NCI-H2107 (cell line): ENCODE measurements at regions not wholly inside any gene's neighbourhood (a gene's known extent, or its start where the extent isn't known, plus 50 kb on each side); places are given as distances from the start of the nearest gene placed in this dataset.

ENCODE experiments used
- DNase-seq: peaks from one replicate; lab custom pipeline; 2025; lab: John Stamatoyannopoulos, UW

DNA sequence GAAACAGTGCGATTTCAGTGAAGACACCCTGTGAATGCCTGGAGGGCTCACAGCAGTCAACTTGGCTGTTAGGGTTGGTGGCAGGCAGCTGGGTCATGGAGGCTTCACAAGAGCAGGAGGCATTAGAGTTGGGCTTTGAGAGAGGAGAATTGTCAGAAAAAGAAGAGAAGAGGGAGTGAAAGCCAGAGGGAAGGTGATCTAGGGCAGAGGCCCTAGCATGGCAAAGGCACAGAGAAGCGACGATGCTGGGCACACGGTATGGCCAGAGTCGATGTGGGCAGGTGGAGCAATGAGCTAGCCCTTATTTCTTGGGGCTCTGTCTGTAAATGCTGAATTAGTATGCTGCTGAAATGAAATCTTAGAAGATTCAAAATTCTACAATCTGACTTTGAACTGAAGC, 52.6 kb upstream of the OLFM4 start:
- no peak for DNase-seq

DNA sequence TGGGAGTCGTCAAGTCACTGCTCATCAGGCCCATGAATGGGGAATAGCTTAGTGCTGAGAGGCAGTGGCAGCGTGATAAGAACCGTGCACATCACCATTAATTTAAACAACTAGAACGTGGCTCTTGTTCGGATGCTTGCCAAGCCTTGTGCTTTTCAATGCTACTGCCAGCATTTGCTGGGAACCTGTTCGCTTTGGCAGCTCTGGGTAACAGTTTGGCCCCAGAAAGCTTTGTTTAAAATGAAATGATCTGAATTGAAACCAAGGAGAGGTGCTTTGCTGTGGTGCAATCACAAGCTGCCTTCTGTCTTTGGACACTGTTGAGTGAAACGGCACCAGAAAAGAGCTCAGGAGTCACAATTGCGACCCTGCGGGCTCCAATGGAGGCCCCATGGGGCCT, 53.5 kb upstream of the OLFM4 start:
- no peak for DNase-seq

DNA sequence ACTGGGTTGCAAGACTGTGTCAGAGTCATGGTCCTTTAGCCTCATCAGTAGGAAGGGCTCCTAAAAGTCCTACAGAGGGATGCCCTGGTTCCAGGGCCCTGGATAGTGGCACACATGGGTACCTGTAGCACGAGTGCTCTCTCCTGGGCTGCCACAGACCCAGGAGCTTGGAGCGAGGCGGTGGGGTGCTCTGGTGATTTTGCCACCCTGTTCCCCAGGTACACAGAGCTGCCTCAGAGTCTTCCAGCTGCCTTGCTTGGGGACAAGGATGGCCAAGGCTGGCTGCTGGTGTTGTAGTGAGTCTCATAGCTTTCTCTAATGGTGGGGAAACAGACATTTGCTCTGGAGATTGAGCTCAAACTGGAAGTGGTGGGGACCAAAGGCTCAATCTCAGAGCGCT, 53.9 kb upstream of the OLFM4 start:
- DNase-seq, result no peak

DNA sequence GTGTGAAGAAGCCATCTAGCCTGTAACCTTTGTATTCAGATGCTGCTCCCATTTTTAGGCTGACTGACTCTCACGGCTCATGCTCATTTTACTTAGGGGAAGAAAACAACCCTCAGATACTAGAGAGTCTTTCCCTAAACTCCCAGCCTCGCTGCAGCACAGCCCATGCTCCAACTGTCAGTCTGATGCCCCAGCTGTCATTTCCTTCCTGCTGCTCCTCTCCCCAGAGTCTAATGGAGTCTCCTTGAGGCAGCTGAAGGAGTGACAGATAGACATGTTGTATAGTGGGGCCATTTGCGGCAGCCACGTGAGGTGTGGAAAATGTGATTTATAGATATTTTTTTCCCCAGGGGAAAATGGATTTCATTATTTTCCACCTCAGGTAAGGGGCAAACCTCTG, 59.2 kb upstream of the OLFM4 start:
- DNase-seq, result no peak

DNA sequence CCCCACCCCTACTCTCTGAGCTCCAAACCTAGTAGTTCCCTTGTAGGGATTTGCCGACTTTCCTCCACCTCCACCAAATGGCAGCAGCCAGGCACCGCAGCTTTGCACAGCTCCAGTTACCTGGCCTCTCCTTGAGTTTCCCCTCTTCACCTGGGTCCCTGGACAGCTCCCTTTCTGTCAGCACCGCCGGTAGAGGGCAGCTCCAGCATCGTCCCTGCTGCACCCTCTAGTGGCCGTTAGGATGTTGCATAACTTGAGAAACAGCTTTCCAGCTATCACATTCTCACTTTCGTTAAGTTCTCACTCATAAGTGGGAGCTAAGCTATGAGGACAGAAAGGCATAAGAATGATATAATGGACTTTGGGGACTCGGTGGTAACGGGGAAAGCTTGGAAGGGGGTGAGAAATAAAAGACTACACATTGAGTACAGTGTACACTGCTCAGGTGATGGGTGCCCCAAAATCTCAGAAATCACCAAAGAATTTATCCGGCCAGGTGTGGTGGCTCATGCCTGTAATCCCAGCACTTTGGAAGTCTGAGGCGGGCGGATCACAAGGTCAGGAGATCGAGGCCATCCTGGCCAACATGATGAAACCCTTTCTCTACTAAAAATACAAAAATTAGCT, 60.4 kb upstream of the OLFM4 start:
- DNase-seq, result peak; percentile 88

DNA sequence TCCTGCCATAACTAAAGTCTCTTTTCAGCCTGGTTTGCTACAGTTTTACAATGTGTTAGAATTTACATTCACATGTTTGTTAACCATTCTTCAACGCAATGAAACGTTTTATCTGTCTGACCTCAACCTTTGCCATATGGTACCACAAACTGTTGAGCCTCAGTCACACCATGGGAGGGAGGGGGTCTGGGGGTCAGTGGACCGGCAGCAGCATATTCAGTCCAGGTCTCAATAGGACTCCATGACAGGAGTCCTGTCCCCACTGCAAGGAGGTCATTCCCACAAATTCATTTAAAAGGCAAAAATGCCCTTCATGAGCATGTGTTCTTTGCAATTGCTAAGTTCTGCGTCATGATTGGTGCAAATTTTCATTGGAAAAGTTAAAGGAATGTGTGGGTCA, 66.6 kb upstream of the OLFM4 start:
- DNase-seq, result no peak

DNA sequence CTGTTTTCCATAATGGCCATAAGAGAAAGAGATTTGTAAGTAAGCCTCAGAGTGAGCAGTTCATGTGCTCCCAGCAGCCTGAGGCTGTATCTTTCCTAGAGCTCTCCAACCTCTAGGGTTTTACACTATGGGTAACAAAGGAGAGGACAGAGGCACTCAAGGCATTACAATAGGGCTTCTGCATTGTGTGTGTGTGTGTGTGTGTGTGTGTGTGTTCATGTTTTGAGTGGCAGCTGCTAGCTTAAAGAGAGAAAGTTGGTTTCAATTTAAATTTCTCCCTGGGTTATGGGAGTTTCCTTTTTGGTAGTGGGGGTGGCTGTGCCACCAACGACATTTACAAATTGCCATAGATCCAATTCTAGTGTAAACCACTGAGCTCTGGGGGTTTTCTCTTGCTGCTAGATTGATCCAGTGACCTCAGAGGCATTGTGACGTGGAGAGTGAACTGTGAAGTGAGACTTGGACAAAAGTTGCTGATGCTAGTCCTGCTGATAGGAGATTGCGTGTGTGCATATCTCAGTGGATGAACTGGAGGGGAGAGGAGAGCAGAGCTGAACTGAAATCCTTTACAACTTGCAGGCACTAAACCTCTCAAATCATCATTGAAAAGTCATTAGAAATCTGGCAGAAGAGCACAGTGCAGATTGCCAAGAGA, 67.2 kb upstream of the OLFM4 start:
- DNase-seq, result no peak

DNA sequence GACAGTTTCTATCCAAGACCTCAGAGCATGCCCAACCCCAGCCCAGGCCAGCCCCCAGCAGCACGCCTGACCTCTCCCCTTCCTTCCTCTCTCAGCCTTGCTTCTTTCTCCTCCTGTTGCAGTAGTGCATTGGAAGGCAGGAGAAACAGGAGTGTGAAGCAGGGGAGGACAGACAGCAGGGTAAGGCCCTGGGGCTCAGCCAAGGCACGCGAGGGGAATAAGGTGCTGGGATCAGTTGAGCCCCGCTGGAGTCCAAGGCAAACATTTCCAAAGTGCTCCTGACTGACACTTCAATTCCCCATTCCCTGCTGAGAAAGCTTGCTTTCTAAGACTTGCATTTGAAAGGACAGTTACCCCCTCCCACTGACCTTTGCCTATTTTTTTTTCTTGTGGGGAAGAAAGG, 73.1 kb upstream of the OLFM4 start:
- DNase-seq, result no peak

DNA sequence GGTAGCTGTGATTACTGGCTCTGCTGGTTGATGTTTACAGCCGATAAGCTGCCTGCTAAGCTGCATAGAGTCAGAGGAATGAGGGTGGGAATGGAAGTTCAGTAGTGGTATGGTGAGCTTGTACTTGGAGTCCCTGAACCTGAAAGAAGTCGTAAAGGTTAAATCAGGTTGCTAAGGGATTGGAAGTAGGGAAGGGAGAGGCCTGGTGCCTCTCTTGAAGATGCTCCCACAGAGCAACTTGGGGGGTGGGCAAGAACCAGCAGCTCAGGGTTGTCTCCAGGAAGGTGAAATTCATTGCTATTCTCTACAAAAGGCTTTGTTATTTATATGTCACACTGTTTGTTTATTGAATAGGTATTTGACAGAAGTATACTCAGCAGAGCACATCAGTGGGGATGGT, 73.8 kb upstream of the OLFM4 start:
- DNase-seq, result no peak

DNA sequence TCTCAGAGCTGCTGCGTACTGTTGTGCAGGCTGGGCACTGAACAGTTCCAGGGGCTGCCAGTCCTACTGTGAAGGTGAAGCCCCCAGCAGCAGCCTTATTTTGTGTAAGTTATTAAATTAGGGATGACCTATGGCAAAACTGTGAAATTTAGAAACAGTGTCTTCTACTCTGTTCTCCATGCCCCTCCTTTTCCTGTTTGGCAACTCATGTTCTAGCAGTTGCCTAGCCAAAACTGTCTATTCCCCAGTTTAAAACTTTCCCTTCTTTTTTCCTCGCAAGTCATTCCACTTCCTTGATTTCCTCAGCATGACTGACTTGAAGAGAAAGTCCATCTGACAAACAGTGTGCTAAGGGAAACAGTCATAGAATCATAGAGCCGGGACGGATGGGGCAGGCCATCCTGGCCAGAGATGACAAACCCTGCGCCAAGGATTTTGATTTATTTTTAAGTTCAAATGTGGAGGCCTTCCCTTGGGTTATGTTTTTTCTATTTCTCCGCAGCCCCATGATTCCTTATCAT, 78.1 kb upstream of the OLFM4 start:
- DNase-seq, result no peak

DNA sequence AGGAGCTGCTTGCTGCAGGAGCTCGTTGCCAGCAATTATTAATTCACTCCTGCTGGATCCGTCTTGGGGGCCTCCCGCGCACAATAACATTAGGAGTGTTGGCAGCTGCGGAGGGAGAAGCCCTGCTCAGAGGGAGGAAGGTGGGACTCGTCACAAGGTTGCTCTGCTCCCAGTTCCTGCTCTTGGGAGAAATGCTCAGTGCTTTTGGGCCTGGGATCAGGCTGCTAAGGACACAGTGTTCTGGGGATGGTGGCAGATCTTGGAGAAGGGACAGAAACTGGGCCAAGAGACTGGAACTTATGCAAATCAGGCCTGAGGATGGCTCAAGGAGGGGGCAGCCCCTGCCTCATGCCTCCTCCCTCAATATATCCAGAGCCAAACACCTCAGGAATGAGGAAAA, 78.9 kb upstream of the OLFM4 start:
- no peak for DNase-seq

DNA sequence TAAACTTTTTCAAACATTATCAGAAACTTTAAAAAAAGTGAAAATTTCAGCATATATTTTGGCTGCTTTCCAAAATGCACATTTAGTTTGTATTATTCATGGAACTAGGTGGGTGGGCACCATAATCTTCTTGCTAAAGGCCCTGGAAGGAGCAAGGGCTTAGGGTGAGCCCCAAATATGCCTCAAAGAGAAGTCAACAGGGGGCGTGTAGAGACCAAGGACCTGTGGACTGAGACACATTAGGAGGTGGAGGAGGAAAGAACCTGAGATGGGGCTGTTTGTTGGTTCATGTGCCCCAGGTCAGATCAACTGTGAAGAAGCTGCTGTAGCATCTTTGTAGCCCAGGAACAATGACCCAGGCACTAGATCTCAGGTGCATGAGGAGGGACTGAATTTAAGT, 79.6 kb upstream of the OLFM4 start:
- DNase-seq, result no peak

DNA sequence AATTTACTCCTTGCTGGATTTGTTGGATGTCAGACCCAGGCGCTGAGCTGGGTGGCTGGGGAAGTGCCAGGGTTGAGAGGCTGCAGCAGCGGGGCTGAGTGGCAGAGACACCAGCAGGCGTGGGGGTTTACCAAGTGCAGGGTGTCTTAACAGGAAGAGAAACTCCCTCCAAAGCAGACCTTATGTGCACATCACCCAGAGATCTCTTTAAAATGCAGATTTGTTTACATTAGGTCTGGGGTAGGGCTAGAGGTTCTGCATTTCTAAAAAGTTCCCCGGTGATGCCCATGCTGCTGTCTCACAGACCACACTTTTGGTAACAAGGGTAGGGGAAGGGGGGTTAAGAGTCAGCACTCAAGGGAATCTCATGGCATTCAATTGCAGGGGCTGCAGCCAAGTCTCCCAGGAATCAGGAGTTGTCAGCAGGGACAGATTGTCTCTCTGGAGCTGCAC, 80.7 kb upstream of the OLFM4 start:
- DNase-seq, result no peak

DNA sequence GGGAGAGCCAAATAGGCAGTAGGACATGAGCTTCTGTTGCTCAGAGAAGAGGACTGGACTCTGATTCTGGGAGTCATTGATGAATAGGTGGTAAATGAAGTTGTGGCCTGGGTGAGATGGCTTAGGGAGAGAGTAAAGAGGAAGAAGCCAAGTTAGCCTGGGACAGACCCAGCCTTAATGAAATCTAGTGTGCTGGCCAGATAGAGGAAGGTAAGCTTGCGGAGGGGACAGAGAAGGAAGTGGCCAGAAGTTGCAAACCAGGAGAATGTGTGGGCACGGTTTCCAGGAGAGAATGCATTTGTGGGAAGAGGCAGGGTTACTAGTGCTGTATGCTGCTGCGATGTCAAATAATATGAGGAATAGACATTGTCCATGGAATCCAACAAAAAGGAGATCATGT, 83.3 kb upstream of the OLFM4 start:
- DNase-seq, result no peak

DNA sequence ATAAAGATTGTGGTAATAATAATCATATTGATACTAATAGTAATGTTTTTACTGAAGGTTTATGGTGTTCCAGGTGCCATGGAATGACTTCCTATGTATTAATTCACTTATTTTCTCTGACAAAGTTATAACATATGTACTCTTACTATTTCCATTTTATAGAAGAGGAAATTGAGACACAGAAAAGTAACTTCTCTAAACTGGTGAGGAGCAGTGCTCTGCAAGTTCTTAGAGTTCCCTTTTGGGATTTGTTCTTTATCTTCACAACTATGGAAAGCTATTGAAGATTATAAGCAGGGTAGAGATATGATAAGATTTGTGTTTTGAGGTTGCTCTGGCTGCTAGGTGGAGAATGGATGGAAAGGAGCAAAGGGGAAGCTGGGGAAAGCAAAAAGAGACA, 83.9 kb upstream of the OLFM4 start:
- no peak for DNase-seq

DNA sequence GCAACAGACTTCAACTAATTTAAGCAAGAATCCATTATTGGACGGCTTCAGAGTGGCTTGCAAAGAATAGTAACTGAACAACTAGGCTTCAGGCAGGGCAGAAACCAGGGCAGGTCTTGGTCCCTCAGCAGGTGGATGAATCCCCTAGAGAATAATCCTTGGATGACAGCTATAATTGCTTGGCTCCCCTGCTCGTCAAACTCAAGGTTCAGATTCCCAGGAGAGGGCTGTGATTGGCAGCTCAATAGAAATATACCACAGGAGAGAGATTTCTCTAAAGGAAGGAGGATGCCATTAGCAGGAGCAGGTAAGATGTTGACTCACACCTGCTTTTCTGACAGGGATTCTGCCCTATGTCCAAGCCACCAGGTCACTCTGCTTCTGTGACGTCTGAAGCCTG, 89.6 kb upstream of the PCDH8 start:
- DNase-seq, result no peak

DNA sequence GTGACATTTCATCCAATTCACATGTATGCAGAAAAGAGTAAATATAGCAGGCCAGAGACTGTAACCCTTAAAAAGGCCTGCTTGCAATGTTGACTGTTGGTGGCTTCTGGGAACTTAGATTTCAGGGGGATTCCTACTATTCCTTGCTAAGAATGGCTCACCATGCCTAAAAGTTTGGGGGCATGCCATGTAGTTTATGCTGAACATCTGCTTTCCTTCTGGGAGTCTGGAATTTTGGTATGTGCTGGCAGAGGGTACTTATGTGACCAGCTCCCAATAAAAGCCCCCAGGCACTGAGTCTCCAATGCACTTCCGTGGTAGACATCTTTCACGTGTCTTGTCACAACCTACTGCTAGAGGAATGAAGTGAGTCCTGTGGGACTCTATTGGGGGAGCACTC, 88.4 kb upstream of the PCDH8 start:
- no peak for DNase-seq

DNA sequence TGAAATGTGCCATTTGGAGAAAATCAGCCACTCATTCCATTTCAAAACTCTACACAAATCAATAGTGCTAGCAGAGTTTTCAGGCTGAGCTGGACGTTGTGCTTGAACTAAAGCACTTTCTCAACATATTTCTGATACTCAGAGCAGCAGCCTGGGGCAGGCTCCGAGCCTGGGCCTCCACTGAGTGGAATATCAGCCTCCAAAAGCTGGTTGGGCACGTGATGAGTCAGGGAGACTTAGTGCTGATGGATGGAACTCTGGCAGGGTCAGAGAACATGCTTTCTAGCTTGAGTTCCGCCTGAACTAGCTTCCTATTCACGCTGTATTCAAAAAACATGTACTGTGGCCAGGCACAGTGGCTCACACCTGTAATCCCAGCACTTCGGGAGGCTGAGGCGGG, 85.8 kb upstream of the PCDH8 start:
- DNase-seq, result no peak

DNA sequence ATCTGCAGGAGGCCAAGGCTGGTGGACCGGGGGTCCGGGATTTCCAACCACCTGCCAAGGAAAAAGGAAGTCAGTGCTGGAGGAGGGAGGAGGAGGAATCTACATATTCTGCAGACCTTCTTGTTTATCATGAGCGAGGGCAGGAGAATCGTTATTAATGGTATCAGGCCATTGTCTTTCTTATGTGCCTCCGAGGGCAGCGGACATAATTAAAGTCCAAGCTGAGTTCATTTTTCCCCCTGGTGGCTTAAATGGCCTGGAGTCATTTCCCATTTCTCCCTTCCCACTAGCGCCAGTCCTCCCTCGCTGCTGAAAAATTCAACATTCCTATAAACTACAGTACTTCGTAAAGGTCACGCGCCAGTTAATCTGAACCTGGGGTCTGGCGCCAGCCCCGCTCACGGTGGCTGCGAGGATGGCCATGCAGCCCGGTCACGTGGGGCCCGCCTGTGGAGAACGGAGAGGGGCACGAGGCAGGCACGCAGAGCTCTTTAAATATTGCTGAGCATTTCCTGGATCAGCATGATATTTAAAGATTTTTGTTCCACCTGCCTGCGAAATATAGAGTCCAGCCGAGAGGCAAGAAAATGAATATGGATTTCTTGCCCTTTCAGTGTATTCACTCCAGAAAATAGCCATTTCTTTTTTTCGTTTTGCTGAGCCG, 85.2 kb upstream of the PCDH8 start:
- DNase-seq, result no peak

DNA sequence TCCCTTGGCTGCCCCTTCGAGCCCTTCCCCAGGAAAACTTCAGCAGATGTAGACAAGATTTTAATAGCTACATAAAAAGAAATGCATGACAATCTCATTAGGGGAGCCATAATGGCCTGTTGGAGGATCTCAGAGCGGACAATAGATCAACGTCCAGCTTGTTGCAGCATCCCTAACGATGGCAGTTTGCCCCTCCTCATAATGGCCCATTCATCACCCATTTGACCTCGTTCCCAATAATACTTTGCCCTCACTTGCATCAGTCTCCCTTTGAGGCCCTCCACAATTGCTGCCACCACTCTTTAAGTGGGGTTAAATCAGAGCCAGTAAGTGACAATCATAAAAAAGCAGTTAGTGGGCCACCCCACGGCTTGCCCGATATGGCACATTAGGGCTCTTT, 84.7 kb upstream of the PCDH8 start:
- DNase-seq, result no peak

DNA sequence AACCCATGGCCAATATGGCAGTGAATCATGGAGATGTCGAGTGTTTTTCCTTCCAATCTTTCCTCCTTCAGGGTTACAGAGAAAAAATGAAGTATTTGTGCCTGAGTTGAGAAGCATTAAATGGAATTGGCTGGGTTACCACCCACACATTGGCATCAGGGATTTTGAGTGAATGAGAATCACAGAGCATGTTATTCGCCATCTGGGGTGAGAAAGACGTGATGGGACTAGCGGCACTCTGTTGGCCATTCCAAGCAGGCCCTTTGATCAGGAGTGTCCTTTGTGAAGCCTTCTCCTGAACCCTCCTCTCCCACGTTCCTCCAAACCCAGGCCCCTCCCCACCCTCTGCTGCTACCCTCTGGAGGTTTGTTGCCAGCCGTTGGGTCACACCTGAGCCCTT, 84.2 kb upstream of the PCDH8 start:
- no peak for DNase-seq

DNA sequence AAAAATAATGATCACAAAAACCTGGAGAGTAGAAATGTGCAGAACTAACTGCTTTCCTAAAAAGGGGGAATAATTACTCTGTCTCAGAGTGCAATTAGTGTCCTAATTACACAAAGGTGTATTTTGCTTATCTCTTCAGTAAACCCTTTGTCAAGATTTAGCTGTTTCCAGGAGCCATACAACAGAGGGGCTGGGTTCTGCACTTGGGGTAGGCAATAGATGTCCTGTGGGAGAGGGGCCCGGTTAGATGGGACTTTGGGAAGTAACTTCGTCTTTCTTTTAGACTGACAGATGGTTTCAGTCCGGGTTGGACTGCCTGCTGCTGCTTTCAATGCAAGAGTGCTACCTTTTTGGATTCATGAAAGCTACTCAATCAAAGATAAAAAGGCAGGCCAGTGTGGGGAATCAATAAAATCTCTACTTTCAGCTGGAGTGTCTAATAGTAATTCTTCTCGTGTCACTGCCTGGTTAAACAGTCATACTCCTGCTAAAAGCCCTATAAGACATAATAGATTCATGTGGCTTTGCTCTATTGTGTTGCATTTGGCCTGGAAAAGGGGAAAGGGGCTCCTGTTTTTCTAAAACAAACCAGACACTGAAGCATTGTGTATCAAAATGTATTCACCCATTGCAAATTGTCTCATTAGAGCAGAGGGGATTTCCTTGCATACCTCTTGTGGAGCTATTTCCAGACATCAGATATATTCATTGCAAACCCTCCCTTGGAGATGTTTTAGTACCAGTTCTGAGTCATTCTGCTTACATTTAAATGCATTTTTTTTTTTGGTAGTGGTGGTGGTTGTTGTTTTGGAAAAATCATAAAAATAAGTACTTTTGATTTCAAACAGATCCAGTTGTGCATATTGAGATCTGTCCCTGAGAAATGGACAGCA, 83.3 kb upstream of the PCDH8 start:
- no peak for DNase-seq

DNA sequence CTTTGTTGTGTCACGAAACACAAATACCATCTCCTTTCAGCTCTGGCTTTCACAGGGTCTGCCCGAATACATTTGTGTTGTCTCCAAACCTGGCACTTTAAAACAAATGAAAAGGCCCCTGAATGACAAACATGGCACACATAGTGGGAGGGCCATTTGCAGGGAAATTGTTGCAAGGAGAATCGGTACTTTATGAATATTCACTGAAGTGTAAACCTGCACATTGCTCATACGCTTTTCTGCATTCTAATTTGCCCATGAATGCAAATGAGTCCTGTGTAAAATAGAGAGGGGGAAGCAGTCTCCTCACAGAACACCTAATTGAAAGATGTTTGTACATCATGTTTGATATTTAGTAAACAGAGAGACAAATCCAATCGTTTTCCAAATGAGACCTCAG, 82.7 kb upstream of the PCDH8 start:
- no peak for DNase-seq
